ENCODE measurements at regions not wholly inside any gene's neighbourhood (a gene's known extent, or its start where the extent isn't known, plus 50 kb on each side); places are given as distances from the start of the nearest gene placed in this dataset.

- TF ChIP-seq POLR2A (IDR thresholded peaks at IDR 0.05; ENCODE audit: low read length): no peak
- TF ChIP-seq GATA1 (IDR thresholded peaks at IDR 0.05; ENCODE audit: low read depth, low read length): no peak
Observed at GRCh38 chr10:44051584-44052385, 333.1 kb downstream of the CXCL12 start.
